Fibroblast of skin of left quadriceps (primary cell): ENCODE measurements at regions not wholly inside any gene's neighbourhood (a gene's known extent, or its start where the extent isn't known, plus 50 kb on each side); places are given as distances from the start of the nearest gene placed in this dataset.

ENCODE experiments used
- DNase-seq, 2 experiments: peaks; one replicate each; pipeline ENCODE4 v3.0.0-alpha.2; 2013; ENCODE audit warnings: low read depth in 2 of 2

DNA sequence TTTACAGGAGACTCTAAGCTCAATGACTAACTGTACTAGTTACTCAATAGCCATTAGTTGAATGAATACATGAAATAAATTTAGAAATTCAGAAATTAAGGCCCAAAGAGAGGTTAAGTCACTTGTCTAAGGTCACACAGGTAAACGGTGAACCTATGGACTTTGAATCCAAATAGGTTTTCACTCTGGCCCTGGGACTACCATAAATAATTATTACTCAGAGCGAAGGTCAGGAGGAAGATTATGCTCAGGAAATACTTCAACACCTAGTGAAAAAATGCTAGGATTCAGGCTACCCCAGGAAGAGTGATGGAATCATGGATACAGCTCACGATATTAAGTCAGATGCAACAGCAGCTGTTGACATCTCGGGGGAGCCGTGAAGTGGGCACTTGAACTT lies 417.4 kb downstream of the GABRG2 start:
- no peak for DNase-seq

DNA sequence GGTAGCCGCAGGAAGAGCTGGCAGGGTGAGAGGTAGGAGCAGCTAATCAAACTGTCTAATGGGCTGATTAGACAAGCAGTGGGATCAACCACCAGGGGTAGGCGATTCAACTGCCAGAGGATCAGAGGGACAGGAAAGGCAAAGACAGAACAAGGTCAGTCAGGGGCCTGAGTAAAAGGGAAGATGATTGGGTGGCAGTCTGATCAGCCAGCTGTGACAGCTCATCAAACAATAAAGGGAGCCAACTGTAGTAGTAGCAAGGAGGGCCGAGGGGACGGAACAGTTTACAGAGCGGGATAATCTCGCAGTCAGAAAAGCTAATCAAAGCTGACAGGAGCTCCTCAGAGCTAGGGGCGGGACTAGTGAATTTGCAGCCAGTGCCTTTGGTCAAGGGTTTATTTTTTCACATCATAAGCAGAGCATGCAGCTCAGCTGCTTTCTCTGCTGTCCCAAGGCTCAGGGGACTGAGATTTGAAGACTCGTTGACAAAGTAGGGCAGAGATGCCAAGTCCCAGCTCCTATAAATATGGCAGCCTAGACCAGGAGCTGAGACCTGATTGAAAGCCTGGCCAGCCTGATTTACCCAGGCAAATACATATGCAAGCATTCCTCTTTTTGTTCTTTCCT lies 418.2 kb downstream of the GABRG2 start:
- no peak for DNase-seq

DNA sequence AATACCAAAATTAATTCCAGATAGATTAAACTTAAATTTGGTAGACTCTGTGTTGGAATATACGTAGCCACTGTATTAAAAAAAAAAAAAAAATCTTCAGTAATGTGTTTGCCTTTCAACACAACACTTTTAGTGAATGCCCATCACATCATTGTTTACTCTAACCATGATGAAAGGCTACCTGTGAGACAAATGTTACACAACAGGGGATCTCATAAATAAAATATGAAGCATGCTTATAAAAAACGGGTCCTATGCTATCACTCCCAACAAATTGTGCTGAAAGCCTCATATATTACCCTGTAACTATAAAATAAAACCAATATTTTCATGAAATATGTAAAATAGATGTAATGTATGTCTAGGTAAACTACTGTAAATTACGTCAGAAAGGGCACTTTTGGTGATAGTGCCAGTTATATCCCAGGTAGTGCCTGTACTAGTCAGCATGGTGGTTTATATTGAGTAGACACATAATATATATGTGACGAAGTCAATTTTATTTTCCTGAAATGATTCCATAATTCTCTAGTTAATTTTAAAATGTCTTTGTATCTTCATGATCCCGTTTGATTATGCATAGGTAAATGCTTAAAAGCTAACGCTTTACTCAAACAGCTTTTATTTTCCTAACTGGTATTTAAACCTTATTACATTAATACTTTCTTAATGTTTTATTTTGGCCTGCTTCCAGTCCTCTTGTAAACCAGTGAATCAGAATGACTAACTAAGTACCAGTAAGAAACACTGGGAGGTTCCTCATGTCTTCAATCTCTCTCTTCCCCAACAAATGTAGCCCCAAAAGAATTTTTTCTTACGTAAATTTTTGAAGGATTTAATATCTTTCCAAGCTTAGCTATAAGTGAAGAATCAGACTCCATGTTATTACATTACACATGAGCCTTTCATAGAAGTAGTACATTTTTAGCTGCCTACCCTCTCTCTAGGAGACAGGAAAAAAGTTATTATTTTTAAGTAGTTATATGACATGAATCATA lies 420.3 kb downstream of the GABRG2 start:
- DNase-seq, result peak in 1 of 2 experiments; percentile 10

DNA sequence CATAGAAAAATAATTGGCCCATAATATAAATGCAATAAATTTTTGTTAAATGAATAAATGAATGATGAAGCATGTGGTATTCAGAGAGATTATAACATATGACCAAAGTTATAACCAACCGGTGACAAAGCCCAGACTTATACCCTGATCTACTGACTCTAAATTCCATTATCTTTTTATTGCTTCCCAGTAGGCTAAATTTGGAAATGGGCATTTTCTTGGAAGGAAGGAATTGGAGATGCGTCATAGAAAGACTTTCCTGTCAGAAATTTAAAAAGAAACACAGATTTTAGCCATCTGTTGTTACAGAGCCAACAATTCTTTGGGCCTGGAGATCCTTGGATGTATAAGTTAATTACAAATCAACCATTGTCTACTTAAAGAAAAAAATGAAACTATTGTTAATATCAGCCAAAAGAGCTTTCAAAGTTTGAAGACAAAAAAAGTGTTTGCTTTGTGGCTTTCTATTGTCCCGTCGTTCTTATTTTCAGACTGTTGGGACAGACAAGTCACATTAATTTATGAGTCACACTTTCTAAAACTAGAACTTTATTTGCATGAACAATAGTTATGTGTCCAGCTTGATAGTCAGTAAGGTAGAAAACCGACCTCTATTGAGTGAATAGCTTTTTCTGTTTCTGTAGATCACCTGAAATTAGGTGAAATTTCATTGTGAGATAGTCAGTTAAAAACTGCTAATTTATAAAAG lies 428.7 kb downstream of the GABRG2 start:
- peak; percentile 36 to 44 for DNase-seq

DNA sequence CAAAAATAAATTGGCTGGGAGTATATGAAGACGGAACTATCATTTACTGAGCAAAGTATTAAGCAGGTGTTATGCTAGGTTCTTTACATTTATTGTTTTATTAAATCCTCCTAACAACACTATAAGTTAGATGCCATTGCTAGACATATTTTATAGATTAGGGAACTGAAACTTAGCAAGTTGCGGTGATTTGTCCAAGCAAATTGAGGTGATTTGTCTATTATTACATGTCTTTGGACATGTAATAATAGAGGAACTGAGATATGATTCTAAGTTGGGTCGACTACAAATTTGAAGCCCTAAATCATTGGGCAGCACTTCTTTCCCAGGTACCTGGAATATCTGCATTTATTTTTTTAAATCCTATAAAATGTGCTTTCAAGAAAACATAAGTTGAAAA lies 429.9 kb downstream of the GABRG2 start:
- DNase-seq, result no peak

DNA sequence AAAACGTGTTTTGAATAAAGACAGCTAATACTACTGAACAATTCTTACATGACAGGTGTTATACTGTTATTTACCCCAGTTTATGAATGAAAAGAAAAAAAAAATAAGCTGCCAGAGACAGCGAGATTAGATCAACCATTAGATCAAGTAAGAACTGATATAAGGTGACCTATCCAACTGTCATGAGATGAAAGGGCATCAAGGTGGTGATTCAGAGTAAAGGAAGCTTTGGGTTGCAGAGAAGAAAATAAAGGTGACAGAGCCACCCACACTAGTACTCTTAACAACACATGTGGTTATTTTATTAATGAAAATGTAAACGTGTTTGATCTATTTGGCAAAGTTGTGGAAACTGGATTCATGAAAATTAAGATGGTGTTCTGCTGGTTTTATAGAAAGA lies 435.2 kb downstream of the GABRG2 start:
- no peak for DNase-seq

DNA sequence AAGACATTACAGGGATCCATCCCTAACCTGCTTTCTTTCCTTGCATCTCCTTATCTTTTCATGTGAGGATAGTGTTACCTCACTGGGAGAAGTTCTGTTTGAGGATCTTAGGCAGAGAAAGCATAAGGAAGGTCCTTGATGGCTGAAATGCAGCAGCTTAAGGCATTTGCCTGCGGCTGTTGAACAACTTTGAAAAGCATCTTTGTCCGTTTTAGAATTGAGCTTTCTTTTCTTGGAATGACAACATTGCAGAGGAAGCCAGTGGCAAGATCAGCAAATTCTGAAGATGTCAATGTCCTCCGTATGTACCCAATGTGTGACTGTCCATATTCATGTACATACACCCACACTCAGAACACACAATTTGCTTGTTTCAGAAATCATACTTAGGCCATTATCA lies 436.2 kb downstream of the GABRG2 start:
- no peak for DNase-seq

DNA sequence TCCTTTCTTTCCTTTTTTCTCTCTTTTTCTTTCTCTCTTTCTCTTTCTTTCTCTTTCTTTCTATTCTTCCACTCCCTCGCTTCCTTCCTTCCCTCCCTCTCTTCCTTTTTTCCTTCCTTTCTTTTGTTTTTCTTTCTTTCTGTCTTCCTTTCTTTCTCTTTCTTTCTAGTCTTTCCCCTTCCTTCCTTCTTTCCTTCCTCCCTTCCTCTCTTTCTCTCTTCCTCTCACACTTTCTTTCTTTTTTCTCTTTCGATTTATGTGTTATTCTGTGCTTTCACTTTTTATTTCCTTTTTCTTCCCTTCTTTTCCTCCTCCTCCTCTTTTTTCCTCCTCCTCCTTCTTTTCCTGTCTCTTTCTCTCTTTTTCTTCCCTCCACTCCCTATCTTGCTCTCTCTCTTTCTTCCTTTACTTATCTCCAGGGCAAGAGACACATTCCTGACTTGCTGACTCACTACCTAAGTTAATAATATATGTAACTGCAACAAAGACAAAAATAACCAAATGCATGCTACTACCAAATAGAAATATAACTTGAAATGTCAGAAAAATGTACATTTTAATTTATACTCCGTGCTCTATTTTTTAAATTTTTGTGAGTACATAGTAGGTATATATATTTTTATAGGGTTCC lies 445.5 kb downstream of the GABRG2 start:
- DNase-seq, result no peak

DNA sequence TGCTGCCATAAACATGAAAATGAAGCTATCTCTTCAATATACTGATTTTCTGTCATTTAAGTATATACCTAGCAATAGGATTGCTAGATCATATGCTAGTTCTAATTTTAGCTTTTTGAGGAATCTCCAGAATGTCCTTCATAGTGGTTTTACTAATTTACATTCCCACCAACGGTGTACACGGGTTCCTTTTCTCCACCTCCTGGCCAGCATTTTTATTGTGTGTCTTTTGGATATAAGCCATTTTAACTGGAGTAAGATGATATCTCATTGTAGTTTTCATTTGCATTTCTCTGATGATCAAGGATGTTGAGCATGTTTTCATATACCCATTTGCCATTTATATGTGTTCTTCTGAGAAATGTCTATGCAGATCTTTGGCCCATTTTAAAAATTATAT lies 446.5 kb downstream of the GABRG2 start:
- DNase-seq, result no peak

DNA sequence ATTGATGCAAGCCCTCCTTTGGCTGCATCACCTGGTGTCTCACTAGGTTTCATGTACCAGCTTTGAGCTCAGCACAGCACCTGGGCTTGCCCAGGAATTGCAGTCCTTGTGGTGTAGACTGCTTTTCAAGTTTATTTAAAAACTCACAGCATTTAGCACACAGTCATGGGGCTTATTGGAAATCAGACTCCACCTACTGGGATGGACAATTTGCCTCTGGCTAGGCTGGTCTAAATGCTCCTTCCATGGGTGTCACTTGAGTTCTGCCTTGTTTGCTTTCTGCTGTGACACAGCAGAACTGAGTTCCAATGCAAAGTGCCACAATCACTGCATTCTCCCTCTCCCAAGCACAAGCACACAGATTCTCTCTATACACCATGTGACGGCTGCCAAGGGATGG lies 453.3 kb downstream of the GABRG2 start:
- DNase-seq, result no peak

DNA sequence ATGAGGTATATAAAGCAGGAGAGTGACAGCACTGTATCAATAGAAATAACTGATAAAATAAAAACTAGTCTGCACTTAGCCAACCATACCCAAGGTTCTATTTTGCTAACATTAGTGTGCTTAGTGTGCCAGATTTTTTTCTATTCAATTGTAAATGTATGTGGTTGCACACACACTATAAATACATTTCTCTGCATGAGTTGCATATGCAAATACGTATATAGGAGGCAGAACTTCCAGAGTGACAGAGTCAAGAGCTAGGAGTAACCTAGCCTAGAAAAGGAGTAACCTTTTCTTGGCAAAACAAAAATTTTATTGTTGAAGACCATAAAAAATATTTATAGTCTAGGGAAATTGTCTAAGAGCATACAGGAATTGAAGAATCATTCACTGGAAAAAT lies 461.6 kb downstream of the GABRG2 start:
- no peak for DNase-seq

DNA sequence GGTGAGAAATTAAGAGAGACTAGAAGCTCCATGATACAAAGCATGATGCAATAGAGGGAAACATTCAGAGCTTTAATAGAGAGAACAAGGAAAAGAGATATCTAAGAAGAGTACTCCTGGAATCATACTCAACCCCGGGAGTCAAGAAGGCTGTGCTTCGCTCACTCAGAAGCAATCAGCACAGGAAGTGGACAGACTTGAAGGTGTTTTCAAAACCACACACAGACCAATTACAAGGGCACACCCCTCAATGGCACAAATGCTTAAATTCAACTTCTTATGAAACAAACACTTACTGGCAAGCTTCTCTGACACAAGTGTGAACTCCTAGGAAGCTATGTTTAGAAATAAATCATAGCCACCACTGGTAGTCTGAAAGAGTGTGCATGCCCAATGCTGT lies 462.3 kb downstream of the GABRG2 start:
- no peak for DNase-seq

DNA sequence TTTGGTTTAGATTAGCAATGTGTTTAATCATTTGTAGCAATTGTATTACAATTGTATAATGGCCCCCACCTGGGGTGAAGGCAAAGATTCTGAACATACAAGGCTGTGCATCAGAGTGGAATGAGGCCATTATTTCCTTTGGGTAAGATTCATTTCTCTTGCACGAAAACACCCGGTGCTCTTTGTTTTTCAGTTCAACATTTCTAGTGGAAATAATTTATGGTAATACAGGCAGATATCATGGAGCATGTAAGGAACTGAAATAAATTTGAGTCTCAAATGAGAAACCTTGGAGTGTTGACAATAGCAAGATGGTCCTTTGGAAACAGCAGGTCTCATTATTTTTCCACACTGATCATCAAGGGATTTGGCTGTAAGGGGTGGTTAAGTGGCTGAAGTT lies 475.9 kb downstream of the GABRG2 start:
- no peak for DNase-seq

DNA sequence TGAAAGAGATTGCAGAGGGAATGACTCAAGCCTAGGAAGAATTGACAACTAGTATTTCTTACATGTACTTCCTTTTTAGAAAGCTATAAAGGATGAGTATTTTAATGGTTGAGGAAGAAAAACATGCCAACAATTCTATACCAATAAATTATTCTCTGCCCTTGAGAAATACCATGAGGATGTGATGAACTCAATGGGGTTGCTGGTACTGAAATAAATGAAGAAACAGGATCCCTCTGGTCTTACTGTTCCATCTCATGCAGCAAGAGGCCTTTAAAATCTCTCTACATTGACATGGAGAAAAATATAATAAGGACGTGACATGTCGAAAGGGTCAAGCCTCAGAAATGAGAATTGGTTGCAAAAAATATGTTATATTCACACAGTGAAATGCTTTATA lies 477.3 kb downstream of the GABRG2 start:
- no peak for DNase-seq

DNA sequence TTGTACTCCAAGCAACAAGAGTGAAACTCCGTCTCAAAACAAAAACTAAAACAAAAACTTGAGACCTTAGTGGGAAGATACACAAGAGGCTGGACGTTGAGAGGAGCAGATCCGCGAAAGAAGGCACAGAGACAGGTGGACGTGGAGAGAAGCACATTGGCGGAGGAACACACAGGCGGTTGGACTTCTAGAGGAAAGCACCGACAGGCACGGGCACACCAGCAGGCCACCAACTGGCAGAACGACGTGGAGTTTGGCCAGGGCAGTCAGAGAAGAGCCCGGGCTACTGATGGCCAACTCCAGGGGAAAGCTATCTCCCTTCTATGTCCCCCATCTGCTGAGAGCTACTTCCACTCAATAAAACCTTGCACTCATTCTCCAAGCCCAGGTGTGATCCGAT lies 482.7 kb downstream of the GABRG2 start:
- no peak for DNase-seq

DNA sequence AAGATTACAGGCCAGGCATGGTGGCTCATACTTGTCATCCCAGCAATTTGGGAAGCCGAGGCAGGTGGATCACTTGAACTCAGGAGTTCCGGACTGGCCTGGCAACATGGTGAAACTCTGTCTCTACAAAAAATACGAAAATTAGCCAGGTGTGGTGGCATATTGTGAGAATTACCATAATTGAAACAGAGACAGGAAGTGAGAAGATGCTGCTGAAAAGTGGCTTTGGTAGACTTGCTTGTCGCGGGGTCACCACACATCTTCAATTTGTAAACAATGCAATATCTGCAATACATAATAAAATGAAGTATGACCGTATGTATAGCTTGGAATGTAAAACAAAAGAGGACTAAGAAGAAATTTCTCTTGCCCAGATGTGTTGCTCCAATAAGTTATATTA lies 490.5 kb downstream of the GABRG2 start:
- DNase-seq, result no peak

DNA sequence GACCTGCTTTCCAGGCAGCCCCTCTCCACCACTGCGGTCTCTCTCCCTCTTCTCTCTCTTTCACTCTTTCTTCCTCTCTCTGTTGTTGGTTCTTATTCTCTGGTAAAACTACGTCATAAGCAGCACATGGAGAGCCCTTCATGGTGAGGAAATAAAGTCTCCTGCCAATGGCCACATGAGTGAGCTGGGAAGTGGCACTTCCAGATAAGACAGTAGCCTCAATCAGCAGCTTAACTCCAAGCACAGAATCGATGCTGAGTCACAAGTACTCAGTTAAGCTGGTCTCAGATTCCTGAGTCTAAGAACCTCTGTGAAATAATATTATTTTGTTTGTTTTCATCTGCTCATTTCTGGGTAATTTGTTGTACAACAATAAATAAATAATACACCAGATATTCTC lies 500.1 kb downstream of the GABRG2 start:
- no peak for DNase-seq

DNA sequence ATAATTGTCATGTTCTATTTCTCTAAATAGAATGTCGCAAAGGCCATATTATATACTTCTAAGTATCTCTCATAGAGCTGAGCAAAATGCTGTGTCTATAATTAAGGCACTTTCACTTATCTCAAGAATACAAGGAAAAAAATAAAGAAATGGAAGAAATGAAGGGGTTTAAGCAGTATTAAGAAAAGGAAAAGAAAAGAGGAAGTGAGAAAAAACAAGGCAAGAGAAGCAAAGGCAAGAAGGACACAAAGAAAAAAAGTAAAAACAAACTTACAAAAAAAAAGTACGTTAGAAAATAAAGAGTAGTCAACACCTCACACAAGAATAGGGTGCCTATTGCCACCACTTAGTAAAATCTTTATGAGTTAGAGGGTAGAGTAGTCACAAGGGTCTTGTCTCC lies 506.2 kb downstream of the GABRG2 start:
- no peak for DNase-seq

DNA sequence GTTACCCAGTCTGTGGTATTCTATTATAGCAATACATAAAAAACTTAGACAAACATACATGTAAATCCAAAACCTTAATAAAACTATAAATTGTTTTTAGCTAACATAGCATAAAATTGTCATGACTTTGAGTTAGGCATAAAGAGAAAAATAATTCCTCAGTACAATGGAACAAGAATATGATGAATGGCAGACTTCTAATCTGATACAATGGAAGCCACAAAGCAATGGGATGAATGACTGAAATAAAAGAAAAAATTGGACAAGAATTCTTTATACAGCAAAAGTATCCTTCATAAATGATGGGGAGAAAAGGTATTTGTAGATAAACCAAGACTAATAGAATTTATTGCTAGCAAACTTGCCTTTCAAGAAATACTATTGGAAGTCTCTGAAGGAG lies 524.2 kb downstream of the GABRG2 start:
- DNase-seq, result no peak

DNA sequence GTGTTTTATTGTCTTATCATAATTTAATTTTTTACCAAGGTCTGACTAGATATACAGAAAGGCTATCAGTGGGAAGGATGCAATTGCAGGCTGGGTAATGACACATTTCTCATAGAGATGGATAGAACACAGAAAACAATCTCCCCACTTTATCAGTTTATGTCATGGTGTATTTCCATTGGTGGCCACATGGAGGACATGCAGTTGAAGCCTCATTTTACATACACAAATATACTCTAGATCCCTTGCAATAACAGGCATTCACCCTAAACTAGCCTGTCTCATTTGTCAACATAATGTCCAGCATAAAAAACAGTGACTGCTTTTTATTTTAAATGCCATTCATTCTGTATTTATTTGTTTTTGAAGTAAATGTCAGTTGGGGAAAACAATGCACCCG lies 526.3 kb downstream of the GABRG2 start:
- DNase-seq, result no peak

DNA sequence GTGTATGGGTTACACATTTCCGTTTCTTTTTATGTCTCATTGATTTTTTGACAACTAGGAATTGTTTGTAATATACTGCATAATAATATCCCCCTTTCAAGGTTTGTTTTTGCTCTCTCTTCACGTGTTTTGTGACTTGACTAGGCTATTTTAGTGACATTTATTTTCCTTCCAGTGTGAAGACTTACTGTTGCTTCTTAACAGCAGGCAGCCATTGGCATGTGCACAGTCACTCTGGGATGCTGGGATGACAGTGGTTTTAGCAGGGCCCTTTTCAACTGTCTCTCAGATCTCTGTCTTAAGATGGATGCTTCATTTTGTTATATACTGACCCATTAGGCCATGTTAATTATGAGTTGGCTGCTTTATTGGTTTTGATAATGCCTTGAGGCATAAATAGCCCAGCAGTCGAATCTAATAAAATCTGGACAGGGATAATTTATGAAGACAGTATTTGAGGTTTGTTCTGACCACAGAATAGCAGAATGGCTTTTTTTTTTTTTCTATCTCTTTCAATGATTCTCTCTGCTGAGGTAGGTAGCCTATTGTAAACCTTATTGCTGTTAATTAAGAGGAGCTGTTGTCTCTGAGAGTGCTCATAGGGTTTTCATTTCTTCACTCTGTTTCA lies 536.0 kb downstream of the GABRG2 start:
- no peak for DNase-seq

DNA sequence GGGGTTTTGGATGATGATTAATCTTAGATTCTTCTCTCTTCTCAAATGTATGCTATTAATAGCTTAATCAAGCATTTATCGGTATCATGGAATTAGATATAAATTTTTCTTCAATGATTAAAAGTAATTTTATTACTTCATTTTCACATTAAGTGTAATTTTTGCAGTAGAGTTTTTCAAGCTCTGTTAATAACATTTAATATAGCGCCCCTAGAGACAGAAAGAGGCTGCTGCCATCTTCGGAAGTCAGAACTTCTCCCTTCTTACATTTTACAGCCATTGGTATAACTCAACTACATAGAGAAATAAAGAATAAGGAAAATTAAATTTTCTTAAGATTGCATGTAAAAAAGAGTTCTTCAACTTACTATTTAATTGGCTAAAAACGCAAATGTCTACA lies 540.3 kb downstream of the GABRG2 start:
- DNase-seq, result no peak
